K562 (cell line): ENCODE measurements at regions not wholly inside any gene's neighbourhood (a gene's known extent, or its start where the extent isn't known, plus 50 kb on each side); places are given as distances from the start of the nearest gene placed in this dataset.

ENCODE experiments used
- CHD2 ChIP-seq: IDR thresholded peaks from 2 replicates; pipeline ENCODE4 v1.6.1; 2011; ENCODE audit warnings: low read depth, low read length
- CHD7 ChIP-seq: fragments of 200-600 bp; sonication (generic); IDR thresholded peaks from one replicate; pipeline ENCODE4 v1.6.1; 2012; ENCODE audit warnings: mild to moderate bottlenecking, low read depth, low read length, inconsistent platforms
- CTBP1 ChIP-seq: fragments of 450-650 bp; IDR thresholded peaks from 2 replicates; pipeline ENCODE4 v1.6.1; 2016; ENCODE audit warnings: borderline replicate concordance
- ETS2 ChIP-seq: IDR thresholded peaks from 2 replicates; pipeline ENCODE4 v1.6.1; 2016; ENCODE audit warnings: borderline replicate concordance, missing genetic modification characterization, mild to moderate bottlenecking, moderate library complexity, missing compliant biosample characterization; ENCODE audit not compliant: poor library complexity, severe bottlenecking
- GATA2 ChIP-seq: sonication (generic); formaldehyde crosslinking; IDR thresholded peaks from 2 replicates; pipeline ENCODE4 v1.4.0; 2020; ENCODE audit warnings: mild to moderate bottlenecking, missing genetic modification reagents
- KDM5B ChIP-seq: fragments of 200-600 bp; sonication (generic); IDR thresholded peaks from 2 replicates; pipeline ENCODE4 v1.6.1; 2012; ENCODE audit warnings: low read depth, mild to moderate bottlenecking, moderate library complexity, low read length, control low read depth, inconsistent platforms; ENCODE audit not compliant: insufficient replicate concordance
- MYBL2 ChIP-seq, 2 experiments: fragments of 450-650 bp in 1 of 2; sonication (generic) in 1 of 2; formaldehyde crosslinking in 1 of 2; IDR thresholded peaks; 2 replicates each; pipeline versions ENCODE4 v1.6.1 to v1.8.1; 2017 to 2022; ENCODE audit warnings: borderline replicate concordance in 1 of 2, inconsistent platforms in 1 of 2, low read depth in 1 of 2, mild to moderate bottlenecking in 1 of 2, missing genetic modification reagents in 1 of 2, moderate library complexity in 1 of 2
- PHF20 ChIP-seq: fragments of 450-650 bp; IDR thresholded peaks from 2 replicates; pipeline ENCODE4 v1.6.1; 2018; ENCODE audit not compliant: partially characterized antibody
- RBM25 ChIP-seq: fragments of 200-400 bp; formaldehyde crosslinking; IDR thresholded peaks from 2 replicates; pipeline ENCODE4 v1.6.1; 2018; ENCODE audit warnings: low read length, low read depth, moderate library complexity; ENCODE audit not compliant: severe bottlenecking
- SRSF9 ChIP-seq: fragments of 200-400 bp; formaldehyde crosslinking; IDR thresholded peaks from 2 replicates; pipeline ENCODE4 v1.6.1; 2017; ENCODE audit warnings: low read depth, low read length, borderline replicate concordance
- ZNF717 ChIP-seq: fragments of 250-450 bp; sonication (Bioruptor Pico); IDR thresholded peaks from 2 replicates; pipeline ENCODE4 v1.5.0; 2021

- no peak for TF ChIP-seq CHD7
- no peak for TF ChIP-seq SRSF9
- TF ChIP-seq ZNF717: no peak
- no peak for TF ChIP-seq KDM5B
- no peak for TF ChIP-seq CHD2
- TF ChIP-seq GATA2: no peak
- no peak for TF ChIP-seq ETS2 (tag)
- no peak for TF ChIP-seq CTBP1
- TF ChIP-seq MYBL2 (IDR thresholded peaks at IDR 0.05; ENCODE audit: low read depth): no peak
- no peak for TF ChIP-seq MYBL2 (CRISPR knock-in tag; IDR thresholded peaks at IDR 0.05; ENCODE audit: borderline replicate concordance)
- TF ChIP-seq RBM25: no peak
- no peak for TF ChIP-seq PHF20
- TF ChIP-seq, all 486 proteins: peak for 0
Observed at GRCh38 chr5:104540448-104540847, 977.9 kb upstream of the NUDT12 start (continued).
